ENCODE measurements at regions not wholly inside any gene's neighbourhood (a gene's known extent, or its start where the extent isn't known, plus 50 kb on each side); places are given as distances from the start of the nearest gene placed in this dataset.

- TF ChIP-seq CTCF (conservative IDR thresholded peaks at IDR 0.05), result no peak
- no peak overlapping the region for H3K27ac ChIP-seq
Measured at GRCh38 chr15:31495281-31495680, 168.6 kb downstream of the KLF13 start.

DNA sequence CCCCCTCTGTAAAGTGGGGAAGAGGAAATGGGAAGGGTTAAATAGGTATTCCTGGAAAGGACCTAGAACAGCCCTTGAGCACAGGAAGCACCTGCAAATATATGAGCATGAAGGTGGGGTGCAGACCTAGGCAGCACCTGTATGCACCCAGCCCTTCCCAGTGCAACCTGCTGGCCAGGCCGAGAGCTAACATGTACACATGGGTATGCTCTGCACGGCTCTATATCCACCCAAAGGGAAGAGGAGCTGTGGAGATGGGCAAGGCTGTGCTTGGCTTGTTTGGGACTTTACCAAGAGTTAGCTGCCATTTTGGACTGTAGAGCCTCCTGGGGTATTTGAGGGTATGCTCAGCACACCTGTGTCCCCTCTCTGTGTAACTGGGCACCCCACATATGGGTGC lies 171.2 kb downstream of the KLF13 start:
- TF ChIP-seq CTCF (conservative IDR thresholded peaks at IDR 0.05), result no peak
- H3K27ac ChIP-seq, result no peak overlapping the region

- TF ChIP-seq CTCF (conservative IDR thresholded peaks at IDR 0.05), result no peak; the same call in 1 of the 2 replicates
- H3K27ac ChIP-seq, result no peak overlapping the region
Measured at GRCh38 chr15:31498329-31498728, 171.7 kb downstream of the KLF13 start.

DNA sequence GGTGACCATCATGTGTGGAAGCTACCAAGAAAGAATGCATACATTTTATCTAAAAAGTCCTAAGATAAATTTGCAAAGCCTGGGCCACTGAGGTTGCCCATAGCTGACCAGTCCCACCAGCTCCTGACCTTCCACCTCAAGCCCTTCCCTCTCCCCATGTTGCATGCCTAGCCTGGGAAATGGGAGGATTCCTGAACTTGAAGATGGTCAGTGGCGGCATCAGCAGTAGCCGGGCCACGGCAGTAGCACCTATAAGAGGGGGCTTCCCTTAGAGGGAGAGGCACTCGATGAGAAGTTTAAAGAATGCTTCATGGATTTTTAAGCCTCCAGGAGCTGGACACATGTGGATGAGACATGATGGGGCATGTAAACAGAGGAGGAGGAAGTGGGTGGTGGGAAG lies 172.1 kb downstream of the KLF13 start:
- TF ChIP-seq CTCF (conservative IDR thresholded peaks at IDR 0.05), result no peak
- no peak overlapping the region for H3K27ac ChIP-seq

- TF ChIP-seq CTCF (conservative IDR thresholded peaks at IDR 0.05), result no peak
- no peak overlapping the region for H3K27ac ChIP-seq
Measured at GRCh38 chr15:31499236-31499952, 172.8 kb downstream of the KLF13 start.

GRCh38 chr15:31499953-31500765 lies 173.5 kb downstream of the KLF13 start:
- peak overlapping the region; percentile 20; the same call in 1 of the 2 replicates for H3K27ac ChIP-seq
- TF ChIP-seq CTCF (conservative IDR thresholded peaks at IDR 0.05), result no peak

DNA sequence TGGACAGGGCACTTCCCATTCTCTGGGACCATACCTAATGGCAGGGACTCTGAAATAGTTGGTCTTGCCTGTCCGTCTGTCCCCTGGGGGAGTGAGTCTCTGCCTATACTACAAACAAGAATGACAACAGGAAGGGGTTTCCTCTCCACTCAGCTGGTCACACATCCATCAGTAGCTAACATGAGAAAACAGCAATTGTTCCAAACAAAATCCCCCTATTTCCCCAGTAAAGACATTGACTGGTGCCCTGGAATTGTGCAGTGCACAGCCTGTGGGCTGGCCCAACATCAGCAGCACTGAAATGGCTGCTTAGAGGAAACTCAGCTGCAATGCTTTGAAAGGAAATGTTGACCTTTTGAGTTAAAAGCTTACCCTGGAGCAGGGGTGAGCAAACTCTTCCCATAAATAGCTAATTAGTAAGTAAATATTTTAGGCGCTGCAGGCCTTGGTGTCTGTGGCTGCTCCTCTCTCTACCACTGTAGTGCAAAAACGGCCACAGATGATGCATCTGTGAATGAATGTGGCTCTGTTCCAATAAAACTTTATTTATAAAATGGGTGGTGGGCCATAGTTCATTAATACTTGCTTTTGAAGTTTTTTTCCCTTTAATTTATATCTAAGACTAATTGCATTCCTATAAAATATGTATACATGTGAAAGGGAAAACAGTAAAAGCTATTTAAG lies 174.3 kb downstream of the KLF13 start:
- no peak for TF ChIP-seq CTCF (conservative IDR thresholded peaks at IDR 0.05)
- peak overlapping the region; percentile 20; the same call in 1 of the 2 replicates for H3K27ac ChIP-seq
